HG03565 (cell line): ENCODE measurements at regions not wholly inside any gene's neighbourhood (a gene's known extent, or its start where the extent isn't known, plus 50 kb on each side); places are given as distances from the start of the nearest gene placed in this dataset.
"Not testable (repeated sequence)": the region's sequence is repeated elsewhere in the genome, so short reads cannot be mapped to it uniquely, and the experiment has no call there.

Experiments
- ATAC-seq: cut with Tn5 transposase; IDR thresholded peaks from one replicate; pipeline ENCODE4 v1.9.1; 2021; ENCODE audit warnings: mild to moderate bottlenecking, moderate library complexity; ENCODE audit not compliant: unreplicated experiment

DNA sequence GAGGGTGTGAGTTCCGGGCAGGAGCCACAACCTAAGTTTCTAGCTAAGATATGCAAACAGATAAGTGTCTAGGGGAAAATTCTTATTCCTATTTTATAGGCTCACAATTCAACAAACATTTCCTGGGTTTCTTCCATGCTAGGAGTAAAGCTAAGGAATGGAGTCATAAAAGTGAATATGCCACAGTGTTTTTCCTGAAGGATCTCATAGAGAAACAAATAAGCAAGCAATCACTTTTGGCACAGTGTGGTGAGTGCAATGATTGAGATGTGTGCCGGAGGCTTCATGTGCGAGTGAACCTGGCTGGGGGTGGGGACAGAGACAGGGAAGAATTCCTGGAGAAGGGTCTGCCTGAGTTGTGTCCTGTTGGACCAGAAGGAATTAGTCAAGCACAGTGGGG lies 147.4 kb downstream of the TENT5C start:
- ATAC-seq, result no peak

DNA sequence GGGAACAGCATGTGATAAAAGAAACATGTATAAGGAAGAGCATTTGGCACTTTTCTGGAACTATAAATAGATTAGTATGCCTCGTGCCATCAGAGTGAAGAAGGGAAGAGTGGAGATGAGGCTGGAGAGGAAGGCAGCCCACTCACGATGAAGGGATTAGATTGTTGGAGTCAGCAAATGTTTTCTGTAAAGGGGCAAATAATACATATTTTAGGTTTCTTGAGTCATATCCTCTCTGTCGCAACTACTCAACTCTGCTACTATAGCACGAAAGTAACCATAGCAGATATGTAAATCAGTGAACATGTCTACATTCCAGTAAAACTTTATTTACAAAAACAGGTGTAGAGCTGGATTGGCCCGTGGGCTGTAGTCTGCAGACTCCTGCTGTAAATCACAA lies 147.8 kb downstream of the TENT5C start:
- no peak for ATAC-seq

DNA sequence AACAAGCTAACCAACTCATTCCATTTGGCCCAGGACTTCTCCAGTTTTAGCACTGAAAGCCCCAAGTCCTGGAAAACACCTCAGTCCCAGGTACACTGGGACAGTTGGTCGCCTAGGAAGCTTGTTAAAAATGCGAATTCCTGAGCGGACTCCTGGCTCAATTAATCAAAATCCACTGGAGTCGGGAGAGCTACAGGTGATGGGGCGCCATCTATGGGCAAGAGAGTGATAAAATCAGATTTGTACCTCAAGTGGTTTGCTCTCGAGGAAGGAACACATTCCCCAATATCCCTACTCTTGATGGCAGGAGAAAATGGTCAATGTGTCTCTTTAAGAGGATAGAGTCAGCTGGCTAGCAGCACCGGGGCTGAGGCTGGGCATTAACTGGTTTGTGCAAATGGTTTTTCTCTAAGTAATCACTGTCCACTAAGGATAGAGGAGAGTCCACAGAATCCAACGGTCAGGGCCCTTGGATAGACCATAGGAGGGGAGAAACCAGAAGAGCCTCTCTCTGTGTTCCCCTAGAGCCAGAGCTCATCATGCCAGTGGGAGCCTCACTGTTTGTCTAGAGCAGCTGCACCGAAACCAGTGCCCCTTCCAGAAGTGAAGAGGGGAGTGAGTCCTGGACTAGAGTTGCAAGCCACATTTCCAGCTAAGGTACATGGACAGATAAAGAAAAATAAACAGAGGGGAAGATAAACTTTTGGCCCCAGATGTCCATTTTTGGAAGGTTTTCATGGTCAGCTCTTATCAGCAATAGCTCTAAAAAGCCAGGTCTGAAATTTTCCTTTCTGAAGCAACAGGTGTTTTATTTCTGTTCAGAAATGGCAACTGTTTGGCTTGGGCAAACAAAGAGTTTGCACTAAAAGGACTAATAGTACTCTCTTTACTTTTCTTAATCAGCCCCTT lies 148.5 kb downstream of the TENT5C start:
- no peak for ATAC-seq

DNA sequence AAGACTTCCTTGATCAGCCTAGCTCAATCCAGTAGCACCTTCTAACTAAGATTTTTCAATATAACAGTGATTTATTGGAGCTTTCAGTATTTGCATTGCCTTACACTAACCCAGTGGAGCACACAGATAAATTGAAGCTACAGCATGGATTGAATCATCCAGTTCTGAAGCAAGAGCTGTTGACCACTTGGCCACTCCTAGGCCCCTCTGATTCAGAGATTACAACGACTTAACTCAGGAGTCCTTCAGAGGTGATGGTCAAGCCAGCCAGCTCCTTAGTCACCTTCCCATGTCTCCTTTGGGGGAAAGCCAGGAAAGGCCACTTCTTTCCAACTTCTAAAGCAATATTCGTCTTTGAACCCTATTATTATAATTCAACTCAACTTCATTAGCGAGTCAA lies 151.8 kb downstream of the TENT5C start:
- ATAC-seq, result no peak

DNA sequence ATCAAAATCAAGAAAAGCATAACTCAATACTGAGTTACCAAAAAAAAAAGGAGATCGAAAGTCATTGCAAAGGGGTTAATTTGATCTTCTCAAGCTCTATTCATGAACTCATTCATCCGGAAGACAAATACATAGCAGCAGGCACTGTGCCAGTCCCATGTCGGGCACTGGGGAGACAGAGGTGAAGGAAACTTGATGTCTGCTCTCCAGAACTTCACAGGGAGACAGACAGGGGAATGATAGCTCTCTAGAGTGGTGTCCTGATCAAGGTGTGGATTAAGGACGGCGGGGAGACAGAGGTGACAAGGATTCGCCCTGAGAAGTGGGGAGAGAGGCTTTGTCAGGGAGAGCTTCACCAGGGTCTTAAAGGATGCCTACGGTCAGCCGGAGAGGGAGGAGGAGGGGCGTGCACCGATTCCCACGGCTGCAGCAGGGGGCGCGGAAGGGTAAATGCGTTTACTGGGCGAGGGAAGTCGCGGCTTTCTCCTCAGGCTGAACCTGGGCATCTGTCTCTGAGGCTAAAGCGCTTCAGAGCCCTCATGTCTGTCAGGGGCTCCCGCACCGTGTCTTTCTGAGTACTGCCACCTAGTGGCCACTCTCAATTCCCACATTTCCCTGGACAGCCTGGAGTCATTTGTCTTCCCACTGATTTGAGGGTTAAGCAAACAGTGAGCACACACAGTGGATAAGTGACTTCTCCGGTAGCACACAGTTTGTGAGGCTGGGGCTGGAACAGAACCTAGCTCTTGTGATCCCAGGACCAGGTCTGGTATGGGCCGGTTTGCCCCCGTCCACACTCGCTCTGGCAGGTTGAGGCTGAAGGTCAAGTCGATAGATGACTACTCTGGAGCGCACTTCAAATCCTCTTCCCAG lies 152.8 kb downstream of the TENT5C start:
- peak; percentile 70 for ATAC-seq

DNA sequence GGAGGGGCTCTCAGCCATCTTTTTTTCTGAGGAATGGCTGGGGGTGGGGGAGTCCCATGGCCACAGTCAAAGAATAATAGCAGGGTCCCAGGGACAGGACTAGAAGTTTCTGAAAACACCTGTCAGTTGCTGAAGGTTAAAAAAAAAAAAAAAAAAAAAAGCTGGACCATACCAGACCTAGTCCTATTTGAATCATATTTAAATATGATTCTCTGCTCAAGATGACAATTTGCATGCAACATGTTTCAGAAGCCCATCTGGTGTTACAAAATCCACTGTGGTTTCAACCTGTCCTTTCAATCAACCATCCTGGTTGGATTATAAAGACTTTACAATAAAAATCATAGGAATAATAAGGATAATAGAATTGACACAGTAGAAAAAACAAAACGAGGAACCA lies 153.7 kb downstream of the TENT5C start:
- no peak for ATAC-seq

DNA sequence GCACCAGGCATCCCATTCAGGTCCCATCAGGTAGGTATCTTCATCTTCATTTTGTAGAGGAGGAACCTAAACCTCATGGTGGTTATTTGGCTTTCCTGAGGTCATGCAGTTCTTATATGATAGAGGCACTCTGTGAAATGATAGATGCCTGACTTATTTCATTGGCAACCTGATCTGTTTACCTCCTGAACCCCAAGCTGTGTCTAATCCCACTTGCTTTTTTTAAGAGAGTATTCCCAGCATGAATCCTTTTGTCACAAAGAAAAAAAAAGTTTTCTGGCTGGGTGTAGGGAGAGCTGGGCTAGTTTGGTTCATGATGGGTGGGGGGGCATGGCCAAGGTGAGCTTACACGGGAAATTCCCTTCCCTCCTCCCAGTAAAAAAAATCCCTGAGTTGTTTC lies 154.2 kb downstream of the TENT5C start:
- ATAC-seq, result no peak

DNA sequence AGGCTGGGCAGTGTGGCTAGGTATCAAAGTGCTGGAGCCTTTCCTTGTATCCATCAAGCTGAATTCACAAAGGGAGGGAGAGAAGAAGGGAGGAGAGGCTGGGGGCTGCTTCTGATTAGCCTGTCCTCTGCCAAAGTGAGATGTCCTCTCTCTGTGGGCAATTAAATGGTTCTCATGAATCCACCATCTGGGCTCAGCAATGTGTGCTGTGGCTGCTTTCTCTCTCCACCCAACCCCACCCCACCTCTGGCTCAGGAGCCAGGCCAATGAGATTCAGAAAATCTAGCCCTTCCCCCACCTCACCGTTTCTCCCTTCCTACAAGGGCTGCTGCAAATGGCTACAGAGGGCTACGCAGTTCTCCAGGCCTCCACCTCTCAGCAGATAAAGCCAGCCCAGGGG lies 154.6 kb downstream of the TENT5C start:
- ATAC-seq, result no peak

DNA sequence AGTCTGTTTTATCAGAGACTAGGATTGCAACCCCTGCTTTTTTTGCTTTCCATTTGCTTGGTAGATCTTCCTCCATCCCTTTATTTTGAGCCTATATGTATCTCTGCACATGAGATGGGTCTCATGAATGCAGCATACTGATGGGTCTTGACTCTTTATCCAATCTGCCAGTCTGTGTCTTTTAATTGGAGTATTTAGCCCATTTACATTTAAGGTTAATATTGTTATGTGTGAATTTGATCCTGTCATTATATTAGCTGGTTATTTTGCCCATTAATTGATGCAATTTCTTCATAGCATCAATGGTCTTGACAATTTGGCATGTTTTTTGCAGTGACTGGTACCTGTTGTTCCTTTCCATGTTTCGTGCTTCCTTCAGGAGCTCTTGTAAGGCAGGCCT lies 161.7 kb downstream of the GDAP2 start:
- not testable (repeated sequence) for ATAC-seq

DNA sequence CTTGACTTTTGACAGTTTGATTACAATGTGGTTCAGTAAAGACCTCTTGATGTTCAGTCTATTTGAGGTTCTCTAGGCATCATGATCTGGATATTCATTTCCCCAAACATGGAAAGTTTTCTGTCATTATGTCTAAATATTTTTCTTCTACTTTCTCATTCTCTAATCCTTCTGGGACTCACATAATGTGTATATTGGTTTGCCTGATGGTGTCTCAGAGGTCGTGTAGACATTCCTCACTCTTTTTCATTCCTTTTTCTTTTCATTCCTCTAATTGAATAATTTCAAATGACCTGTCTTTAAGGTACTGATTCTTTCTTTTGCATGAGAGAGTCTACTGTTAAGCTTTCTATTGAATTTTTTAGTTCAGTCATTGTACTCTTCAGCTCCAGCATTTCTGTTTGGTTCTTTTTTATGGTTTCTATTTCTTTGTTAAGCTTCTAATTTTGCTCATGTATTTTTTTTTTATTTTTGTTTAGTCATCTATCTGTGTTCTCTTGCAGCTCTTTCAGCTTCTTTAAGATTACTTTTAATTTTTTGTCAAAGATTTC lies 158.4 kb downstream of the GDAP2 start:
- no peak for ATAC-seq

DNA sequence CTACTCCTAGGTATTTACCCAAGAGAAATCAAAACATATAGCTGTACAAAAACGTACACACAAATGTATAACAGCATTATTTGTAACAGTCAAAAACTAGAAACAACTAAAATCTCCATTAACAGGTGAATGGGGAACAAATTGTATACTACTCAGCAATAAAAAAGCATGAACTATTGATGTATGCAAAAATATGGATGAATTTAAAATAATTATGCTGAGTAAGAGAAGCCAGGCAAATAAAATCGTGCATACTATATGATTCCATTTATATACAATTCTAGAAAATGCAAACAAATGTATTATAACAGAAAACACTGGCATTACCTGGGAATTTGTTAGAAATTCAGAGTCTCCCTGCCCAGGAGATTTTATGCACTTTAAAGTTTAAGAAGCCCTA lies 150.1 kb downstream of the GDAP2 start:
- no peak for ATAC-seq

DNA sequence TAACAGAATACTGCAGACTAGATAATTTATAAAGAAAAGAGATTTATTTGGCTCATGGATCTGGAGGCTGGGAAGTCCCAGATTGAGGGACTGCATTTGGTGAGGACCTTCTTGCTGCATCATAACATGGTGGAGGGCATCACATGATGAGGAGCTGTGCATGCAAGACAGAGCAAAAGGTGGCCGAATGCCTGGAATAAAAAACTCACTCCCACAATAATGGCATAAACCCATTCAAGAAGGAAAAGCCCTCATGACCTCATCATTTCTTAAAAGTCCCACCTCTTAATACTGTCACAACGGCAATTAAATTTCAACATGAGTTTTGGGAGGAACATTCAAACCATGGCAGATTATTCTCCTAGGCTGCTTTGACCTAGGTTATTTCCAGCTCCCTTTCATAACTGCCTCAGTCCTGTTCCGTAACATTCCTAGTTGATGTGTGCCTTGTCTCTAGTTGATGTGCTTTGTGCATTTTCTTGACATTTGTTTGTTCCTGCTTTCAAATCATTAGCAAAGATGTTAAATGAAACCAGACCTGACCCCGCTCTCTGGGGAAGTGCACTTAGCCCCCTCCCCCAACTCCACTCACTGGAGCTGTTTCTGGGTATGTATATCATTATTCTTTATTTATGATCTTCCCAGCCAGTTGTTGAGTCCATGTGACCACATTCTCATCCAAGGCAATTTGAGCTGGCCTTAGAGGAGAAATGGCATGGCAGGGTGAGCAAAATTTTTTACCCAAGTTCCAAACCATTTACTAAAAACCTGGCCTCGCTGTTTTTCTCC lies 148.5 kb downstream of the GDAP2 start:
- no peak for ATAC-seq

DNA sequence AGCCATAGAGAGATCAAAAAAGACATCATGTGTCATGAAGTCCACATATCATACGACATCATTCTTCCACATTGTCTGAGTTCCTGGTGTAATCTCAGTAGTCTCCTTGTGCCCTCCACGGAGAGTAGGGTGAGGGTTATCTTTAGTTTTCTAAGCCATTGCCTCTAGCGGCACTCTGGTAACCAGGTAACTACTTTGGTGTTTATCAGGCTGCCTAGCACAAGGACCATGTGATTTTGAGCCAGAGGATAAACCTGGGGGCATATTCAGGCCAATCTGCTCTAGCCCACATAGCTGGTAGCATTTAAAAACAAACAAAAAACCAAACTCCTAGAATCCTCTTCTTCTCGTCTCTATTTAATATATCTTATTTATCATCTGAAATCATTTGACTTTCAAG lies 147.4 kb downstream of the GDAP2 start:
- no peak for ATAC-seq

DNA sequence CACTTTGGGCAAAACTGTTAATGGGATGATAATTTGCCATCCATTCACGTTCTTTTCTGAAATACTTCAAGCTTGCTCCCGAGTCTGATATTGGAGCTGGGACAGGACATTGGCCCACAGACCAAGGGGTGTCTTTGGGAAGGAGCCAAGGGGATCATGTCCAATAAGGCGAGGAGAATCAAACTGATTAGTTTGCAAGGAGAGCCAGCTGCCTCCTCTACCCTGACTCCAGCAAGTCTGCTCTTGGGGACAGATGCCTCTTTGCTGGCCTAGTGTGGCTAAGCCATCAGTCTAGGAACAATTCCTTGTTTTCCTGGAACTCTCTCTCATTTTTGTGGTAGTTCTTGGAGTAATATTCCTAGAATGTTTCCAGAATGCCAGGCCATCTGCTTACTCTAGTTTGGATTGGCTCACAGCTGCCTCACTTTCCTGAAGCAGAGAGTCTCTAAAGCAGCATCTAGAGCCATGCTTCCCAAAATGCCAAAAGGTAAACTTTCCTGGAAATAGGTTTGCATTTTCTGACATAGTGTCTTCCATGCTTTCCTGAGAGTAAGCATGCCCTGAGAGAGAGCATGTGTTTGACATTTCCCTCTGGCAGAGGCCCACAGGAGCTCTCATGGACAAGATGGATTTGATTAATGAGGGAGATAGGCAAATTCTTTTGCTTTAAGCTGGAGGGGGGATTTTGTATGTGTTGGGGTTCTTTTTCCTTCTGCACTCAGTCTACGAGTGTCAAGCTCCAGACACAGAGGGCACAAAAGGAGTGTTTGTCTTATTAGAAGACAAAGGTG lies 145.6 kb downstream of the GDAP2 start:
- no peak for ATAC-seq

DNA sequence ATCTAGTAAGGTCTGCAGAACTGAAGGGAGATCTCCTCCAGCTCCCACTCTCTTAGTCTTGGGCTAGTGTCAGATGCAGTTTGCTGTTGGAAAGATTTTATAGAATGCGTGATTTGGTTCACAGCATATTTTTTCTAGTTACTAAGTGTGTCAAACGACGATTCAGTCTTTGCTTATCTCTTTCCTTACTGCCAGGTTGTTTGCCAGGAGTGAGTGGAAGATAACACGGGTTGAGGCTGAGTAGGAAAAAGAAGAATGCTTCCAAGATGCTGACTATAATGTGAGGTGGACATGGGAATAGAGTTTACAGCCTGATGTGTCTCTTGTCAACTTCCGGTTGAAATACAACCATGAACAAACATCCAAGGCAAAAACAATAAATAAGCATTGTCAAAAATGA lies 141.4 kb downstream of the GDAP2 start:
- no peak for ATAC-seq

DNA sequence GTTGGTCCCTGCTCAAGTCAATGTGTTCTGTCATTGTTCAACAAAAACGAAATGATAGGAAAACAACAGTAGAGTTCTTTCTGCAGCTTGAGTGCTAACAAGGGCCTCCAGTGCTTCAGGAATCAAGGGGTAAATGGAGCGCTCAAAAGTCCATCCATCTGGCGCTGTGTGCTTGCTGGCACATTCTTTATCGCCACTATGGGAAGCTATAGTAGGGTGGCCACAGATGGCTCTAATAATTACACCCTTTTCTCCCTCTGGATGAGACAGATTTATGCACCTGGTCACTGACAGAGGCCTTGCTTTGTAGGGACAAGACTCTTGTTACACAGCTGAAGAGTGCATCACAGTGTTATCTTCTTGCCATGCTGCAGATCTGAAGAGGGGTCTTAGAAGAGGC lies 136.0 kb downstream of the GDAP2 start:
- no peak for ATAC-seq

DNA sequence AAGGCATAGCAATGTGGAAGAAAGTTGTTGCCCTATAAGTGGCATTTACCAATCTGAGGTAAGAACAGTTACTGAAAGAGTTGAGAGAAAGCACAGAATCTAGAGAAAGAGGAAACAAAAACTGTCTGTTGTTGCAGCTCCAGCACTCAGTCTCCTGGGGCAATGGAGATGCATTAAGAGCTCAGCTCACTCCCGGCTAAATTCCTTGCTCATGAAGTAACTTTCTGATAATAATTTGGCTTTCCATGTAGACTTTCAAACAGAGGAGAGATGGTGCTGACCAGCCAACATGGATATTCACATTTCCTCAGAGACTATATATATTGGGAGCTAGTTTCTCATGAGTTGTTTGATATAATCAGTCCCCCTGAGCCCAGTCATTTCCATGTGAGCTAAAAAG lies 135.3 kb downstream of the GDAP2 start:
- ATAC-seq, result no peak

DNA sequence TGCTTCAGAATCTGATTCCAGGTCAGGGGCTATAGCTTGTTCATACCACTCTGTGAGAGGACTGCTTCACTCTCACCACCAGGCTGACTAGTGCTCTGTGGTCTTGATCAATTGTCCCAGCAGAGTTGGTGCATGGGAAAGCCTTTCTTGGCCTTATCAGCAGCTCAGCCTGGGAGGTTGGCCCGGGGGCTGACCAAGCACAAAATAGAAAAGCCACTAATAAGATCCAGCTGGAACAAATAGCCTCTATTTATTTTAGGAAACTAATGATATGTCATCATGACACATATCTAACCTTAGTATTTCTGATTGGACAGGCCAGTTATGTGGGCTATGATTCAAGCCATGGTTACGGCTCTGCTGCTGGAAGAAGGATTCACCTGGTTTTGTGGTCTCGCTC lies 134.2 kb downstream of the GDAP2 start:
- ATAC-seq, result no peak

DNA sequence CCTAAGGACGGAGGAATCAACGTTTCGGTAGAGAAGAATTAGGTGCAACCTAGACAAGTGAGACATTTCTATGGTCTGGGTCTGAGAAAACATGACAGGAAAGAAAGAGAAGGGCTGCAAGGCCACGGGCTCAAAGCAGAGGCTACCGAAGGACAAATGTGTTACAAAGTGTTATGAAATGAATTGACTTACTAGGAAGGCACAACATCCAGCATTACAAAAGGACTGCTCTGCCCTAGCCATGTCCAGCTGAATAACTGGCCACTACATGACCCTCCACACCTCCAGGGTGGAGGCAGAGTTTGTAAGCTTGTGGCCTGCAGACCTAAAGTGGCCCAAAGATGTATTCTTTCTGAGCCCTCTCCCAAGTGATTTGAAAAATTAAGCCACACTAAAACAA lies 133.6 kb downstream of the GDAP2 start:
- no peak for ATAC-seq

DNA sequence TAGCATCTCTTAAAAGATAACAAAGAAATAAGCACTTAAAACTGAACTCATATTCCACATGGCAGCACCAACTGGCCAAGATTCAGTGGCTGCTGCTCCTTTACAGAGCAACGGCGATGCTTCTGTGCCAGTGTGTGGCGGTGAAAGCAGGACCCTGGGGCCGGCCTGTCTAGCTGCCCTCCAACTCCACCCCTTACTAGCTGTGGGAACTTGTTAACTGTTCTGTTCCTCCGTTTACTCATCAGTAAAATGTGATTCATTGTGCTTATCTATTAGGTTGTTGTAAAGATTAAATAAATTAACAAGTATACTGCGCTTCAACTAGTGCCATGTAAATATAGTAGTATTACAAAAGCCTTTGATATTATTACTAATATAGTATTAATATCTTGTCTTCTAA lies 133.2 kb downstream of the GDAP2 start:
- ATAC-seq, result no peak
